ENCODE measurements at regions not wholly inside any gene's neighbourhood (a gene's known extent, or its start where the extent isn't known, plus 50 kb on each side); places are given as distances from the start of the nearest gene placed in this dataset.

DNA sequence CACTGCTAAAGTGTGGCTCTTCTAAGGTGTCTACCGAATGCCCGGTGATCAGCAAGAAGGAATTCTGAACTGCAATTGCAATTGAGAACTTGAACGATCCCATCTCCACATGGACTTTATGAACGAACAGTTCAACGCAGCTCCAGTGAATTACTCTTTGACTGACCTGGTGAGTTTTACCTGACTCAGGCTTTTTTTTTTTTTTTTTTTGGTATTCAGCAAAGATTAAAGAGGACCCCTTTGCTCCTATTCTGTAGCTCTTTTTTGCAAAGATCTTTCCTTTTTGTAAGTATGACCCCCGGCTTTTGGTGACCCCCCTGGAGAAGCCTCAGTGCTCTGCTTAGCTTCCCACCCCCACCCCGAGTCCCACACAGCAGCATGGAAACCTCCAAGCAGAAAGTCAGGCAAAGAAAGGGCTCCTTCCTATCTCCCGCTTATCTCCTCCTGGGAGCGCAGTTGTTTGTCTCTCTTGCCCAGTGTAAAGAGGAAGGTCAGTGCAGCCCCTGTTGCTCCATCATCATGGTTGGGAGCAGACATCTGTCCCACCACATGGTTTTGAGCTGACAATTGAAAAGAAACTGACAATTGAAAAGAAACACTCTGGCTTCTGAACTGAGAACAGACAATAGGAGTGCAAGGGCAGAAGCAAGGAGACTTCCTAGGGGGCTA is 72.1 kb upstream of the DIO3 start:
- TF ChIP-seq POLR2A (IDR thresholded peaks at IDR 0.05) (no peak), POLR2AphosphoS5 (IDR thresholded peaks at IDR 0.05) (no peak), EP300 (IDR thresholded peaks at IDR 0.05) (no peak)
- TF ChIP-seq, protein P1, sequence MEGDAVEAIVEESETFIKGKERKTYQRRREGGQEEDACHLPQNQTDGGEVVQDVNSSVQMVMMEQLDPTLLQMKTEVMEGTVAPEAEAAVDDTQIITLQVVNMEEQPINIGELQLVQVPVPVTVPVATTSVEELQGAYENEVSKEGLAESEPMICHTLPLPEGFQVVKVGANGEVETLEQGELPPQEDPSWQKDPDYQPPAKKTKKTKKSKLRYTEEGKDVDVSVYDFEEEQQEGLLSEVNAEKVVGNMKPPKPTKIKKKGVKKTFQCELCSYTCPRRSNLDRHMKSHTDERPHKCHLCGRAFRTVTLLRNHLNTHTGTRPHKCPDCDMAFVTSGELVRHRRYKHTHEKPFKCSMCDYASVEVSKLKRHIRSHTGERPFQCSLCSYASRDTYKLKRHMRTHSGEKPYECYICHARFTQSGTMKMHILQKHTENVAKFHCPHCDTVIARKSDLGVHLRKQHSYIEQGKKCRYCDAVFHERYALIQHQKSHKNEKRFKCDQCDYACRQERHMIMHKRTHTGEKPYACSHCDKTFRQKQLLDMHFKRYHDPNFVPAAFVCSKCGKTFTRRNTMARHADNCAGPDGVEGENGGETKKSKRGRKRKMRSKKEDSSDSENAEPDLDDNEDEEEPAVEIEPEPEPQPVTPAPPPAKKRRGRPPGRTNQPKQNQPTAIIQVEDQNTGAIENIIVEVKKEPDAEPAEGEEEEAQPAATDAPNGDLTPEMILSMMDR (IDR thresholded peaks at IDR 0.05), result no peak
